GM23338 (cell line): ENCODE measurements at regions not wholly inside any gene's neighbourhood (a gene's known extent, or its start where the extent isn't known, plus 50 kb on each side); places are given as distances from the start of the nearest gene placed in this dataset.

ENCODE experiments used
- ATAC-seq: fragments of 200-7000 bp; cut with Tn5 transposase; 3 replicates; pipeline ENCODE4 v1.9.1; 2020
- DNase-seq: peaks from one replicate; pipeline ENCODE4 v3.0.0-alpha.2; 2015; ENCODE audit warnings: low spot score
- H2AFZ ChIP-seq: fragments of 200-600 bp; sonication (generic); 2 replicates; pipeline ENCODE4 v1.8.0; 2016; ENCODE audit warnings: antibody characterized with exemption, mild to moderate bottlenecking, moderate library complexity
- H3F3A ChIP-seq: fragments of 200-600 bp; sonication (generic); replicated peaks from 2 replicates; pipeline ENCODE4 v1.8.0; 2017; ENCODE audit warnings: antibody characterized with exemption, mixed run types, low read depth
- H3K27ac ChIP-seq: fragments of 200-600 bp; sonication (generic); 2 replicates; pipeline ENCODE4 v1.6.1; 2016; ENCODE audit warnings: low read depth
- H3K27me3 ChIP-seq: fragments of 200-600 bp; sonication (generic); 2 replicates; pipeline ENCODE4 v1.8.0; 2016; ENCODE audit warnings: mild to moderate bottlenecking, mixed run types, moderate library complexity; ENCODE audit not compliant: insufficient read depth
- H3K36me3 ChIP-seq: fragments of 200-600 bp; sonication (generic); 2 replicates; pipeline ENCODE4 v1.8.0; 2016; ENCODE audit warnings: mild to moderate bottlenecking; ENCODE audit not compliant: insufficient read depth
- H3K4me1 ChIP-seq: fragments of 200-600 bp; sonication (generic); 2 replicates; pipeline ENCODE4 v1.8.0; 2016; ENCODE audit warnings: mild to moderate bottlenecking, moderate library complexity; ENCODE audit not compliant: insufficient read depth
- H3K4me2 ChIP-seq: fragments of 200-600 bp; sonication (generic); 2 replicates; pipeline ENCODE4 v1.7.1; 2017; ENCODE audit warnings: mixed run types
- H3K4me3 ChIP-seq: fragments of 200-600 bp; sonication (generic); 2 replicates; pipeline ENCODE4 v1.6.1; 2016; ENCODE audit warnings: mixed run types
- H3K79me2 ChIP-seq: fragments of 200-600 bp; sonication (generic); replicated peaks from 2 replicates; pipeline ENCODE4 v1.8.0; 2017; ENCODE audit warnings: mild to moderate bottlenecking; ENCODE audit not compliant: insufficient read depth
- H3K9me2 ChIP-seq: fragments of 200-600 bp; sonication (generic); 2 replicates; pipeline ENCODE4 v1.8.0; 2017; ENCODE audit not compliant: insufficient read depth
- H4K20me1 ChIP-seq: fragments of 200-600 bp; sonication (generic); replicated peaks from 2 replicates; pipeline ENCODE4 v1.8.0; 2017; ENCODE audit warnings: mild to moderate bottlenecking; ENCODE audit not compliant: insufficient read depth
- H3K27ac Mint-ChIP-seq: 2 replicates; pipeline ENCODE4 v1.8.0; 2020; ENCODE audit warnings: inconsistent platforms, mild to moderate bottlenecking, moderate library complexity, mixed read lengths
- H3K27me3 Mint-ChIP-seq: 3 replicates; pipeline ENCODE4 v1.8.0; 2022; ENCODE audit warnings: low read depth, mild to moderate bottlenecking, moderate library complexity, mixed read lengths, inconsistent platforms; ENCODE audit not compliant: insufficient read depth, poor library complexity
- H3K36me3 Mint-ChIP-seq: 3 replicates; pipeline ENCODE4 v1.8.0; 2021; ENCODE audit warnings: low read depth, mild to moderate bottlenecking, inconsistent platforms, moderate library complexity, mixed read lengths
- H3K4me1 Mint-ChIP-seq: 3 replicates; pipeline ENCODE4 v1.8.0; 2020; ENCODE audit warnings: mild to moderate bottlenecking, inconsistent platforms, mixed read lengths
- H3K4me3 Mint-ChIP-seq: 3 replicates; pipeline ENCODE4 v1.8.0; 2021; ENCODE audit warnings: moderate library complexity, mild to moderate bottlenecking, inconsistent platforms, mixed read lengths
- H3K9me3 Mint-ChIP-seq: 3 replicates; pipeline ENCODE4 v1.8.0; 2020; ENCODE audit warnings: moderate library complexity, mild to moderate bottlenecking, inconsistent platforms, mixed read lengths
- EZH2 ChIP-seq: fragments of 200-600 bp; sonication (generic); IDR thresholded peaks from one replicate; pipeline ENCODE4 v1.8.0; 2017; ENCODE audit warnings: antibody characterized with exemption, mild to moderate bottlenecking, low read depth; ENCODE audit not compliant: unreplicated experiment
- EZH2phosphoT487 ChIP-seq: fragments of 200-600 bp; sonication (generic); IDR thresholded peaks from one replicate; pipeline ENCODE4 v1.8.1; 2018; ENCODE audit warnings: antibody characterized with exemption; ENCODE audit not compliant: unreplicated experiment
- NANOG ChIP-seq: IDR thresholded peaks from 2 replicates; pipeline ENCODE4 v1.6.1; 2016; ENCODE audit warnings: antibody characterized with exemption, borderline replicate concordance
- POLR2AphosphoS5 ChIP-seq: IDR thresholded peaks from 2 replicates; pipeline ENCODE4 v1.6.1; 2016; ENCODE audit warnings: antibody characterized with exemption, low read depth
- ZNF114 ChIP-seq: fragments of 250-450 bp; sonication (Bioruptor Pico); IDR thresholded peaks from 2 replicates; pipeline ENCODE4 v1.5.0; 2020; ENCODE audit warnings: mild to moderate bottlenecking, moderate library complexity
- ZNF331 ChIP-seq: fragments of 250-450 bp; sonication (Bioruptor Pico); IDR thresholded peaks from 2 replicates; pipeline ENCODE4 v1.5.0; 2020; ENCODE audit warnings: low read depth, mild to moderate bottlenecking, moderate library complexity
- TF ChIP-seq, protein P1 (sequence below): IDR thresholded peaks from one replicate; pipeline ENCODE4 v1.6.1; 2018; ENCODE audit warnings: antibody characterized with exemption; ENCODE audit not compliant: unreplicated experiment
- TF ChIP-seq, protein P2 (sequence below): IDR thresholded peaks from 2 replicates; pipeline ENCODE4 v1.6.1; 2016; ENCODE audit warnings: antibody characterized with exemption
- TF ChIP-seq, protein P3 (sequence below), 2 experiments: fragments of 200-600 bp in 1 of 2; sonication (generic) in 1 of 2; conservative IDR thresholded peaks; 2 replicates each; pipeline versions ENCODE4 v1.5.1 to v1.6.1; 2016 to 2017; ENCODE audit warnings: antibody characterized with exemption in 2 of 2, low read depth in 2 of 2, mild to moderate bottlenecking in 2 of 2, moderate library complexity in 1 of 2
- TF ChIP-seq, protein P4 (sequence below): fragments of 250-450 bp; sonication (Bioruptor Pico); IDR thresholded peaks from 2 replicates; pipeline ENCODE4 v1.5.0; 2020; ENCODE audit warnings: mild to moderate bottlenecking, moderate library complexity

DNA sequence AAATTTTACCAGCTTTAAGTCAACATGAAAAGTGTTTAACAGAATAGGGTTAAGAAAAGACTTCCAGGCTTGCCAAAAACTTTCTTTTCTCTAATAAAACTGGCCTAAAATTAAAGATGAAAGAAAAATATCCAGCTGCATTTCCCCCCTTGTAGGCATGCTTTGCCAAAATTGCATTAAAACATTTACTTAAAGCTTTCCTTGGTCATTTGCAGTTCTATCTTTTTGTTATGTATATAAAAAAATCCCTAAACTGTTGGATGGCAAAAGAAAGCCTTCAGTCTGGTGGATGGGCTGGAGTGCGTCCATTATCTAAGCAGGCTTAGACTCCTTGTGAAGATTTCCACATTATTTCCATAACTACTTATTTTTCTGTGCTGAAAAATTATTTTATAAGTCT, 105.4 kb upstream of the DSEL start (continued):
- TF ChIP-seq, protein P1, sequence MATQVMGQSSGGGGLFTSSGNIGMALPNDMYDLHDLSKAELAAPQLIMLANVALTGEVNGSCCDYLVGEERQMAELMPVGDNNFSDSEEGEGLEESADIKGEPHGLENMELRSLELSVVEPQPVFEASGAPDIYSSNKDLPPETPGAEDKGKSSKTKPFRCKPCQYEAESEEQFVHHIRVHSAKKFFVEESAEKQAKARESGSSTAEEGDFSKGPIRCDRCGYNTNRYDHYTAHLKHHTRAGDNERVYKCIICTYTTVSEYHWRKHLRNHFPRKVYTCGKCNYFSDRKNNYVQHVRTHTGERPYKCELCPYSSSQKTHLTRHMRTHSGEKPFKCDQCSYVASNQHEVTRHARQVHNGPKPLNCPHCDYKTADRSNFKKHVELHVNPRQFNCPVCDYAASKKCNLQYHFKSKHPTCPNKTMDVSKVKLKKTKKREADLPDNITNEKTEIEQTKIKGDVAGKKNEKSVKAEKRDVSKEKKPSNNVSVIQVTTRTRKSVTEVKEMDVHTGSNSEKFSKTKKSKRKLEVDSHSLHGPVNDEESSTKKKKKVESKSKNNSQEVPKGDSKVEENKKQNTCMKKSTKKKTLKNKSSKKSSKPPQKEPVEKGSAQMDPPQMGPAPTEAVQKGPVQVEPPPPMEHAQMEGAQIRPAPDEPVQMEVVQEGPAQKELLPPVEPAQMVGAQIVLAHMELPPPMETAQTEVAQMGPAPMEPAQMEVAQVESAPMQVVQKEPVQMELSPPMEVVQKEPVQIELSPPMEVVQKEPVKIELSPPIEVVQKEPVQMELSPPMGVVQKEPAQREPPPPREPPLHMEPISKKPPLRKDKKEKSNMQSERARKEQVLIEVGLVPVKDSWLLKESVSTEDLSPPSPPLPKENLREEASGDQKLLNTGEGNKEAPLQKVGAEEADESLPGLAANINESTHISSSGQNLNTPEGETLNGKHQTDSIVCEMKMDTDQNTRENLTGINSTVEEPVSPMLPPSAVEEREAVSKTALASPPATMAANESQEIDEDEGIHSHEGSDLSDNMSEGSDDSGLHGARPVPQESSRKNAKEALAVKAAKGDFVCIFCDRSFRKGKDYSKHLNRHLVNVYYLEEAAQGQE, result no peak
- no peak for TF ChIP-seq ZNF331
- TF ChIP-seq ZNF114, result no peak
- no peak for TF ChIP-seq EZH2
- TF ChIP-seq, protein P2, sequence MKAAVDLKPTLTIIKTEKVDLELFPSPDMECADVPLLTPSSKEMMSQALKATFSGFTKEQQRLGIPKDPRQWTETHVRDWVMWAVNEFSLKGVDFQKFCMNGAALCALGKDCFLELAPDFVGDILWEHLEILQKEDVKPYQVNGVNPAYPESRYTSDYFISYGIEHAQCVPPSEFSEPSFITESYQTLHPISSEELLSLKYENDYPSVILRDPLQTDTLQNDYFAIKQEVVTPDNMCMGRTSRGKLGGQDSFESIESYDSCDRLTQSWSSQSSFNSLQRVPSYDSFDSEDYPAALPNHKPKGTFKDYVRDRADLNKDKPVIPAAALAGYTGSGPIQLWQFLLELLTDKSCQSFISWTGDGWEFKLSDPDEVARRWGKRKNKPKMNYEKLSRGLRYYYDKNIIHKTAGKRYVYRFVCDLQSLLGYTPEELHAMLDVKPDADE, result no peak
- TF ChIP-seq, protein P3, sequence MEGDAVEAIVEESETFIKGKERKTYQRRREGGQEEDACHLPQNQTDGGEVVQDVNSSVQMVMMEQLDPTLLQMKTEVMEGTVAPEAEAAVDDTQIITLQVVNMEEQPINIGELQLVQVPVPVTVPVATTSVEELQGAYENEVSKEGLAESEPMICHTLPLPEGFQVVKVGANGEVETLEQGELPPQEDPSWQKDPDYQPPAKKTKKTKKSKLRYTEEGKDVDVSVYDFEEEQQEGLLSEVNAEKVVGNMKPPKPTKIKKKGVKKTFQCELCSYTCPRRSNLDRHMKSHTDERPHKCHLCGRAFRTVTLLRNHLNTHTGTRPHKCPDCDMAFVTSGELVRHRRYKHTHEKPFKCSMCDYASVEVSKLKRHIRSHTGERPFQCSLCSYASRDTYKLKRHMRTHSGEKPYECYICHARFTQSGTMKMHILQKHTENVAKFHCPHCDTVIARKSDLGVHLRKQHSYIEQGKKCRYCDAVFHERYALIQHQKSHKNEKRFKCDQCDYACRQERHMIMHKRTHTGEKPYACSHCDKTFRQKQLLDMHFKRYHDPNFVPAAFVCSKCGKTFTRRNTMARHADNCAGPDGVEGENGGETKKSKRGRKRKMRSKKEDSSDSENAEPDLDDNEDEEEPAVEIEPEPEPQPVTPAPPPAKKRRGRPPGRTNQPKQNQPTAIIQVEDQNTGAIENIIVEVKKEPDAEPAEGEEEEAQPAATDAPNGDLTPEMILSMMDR (conservative IDR thresholded peaks at IDR 0.05; ENCODE audit: low read depth in 2 of 2), result no peak
- no peak for TF ChIP-seq EZH2phosphoT487

DNA sequence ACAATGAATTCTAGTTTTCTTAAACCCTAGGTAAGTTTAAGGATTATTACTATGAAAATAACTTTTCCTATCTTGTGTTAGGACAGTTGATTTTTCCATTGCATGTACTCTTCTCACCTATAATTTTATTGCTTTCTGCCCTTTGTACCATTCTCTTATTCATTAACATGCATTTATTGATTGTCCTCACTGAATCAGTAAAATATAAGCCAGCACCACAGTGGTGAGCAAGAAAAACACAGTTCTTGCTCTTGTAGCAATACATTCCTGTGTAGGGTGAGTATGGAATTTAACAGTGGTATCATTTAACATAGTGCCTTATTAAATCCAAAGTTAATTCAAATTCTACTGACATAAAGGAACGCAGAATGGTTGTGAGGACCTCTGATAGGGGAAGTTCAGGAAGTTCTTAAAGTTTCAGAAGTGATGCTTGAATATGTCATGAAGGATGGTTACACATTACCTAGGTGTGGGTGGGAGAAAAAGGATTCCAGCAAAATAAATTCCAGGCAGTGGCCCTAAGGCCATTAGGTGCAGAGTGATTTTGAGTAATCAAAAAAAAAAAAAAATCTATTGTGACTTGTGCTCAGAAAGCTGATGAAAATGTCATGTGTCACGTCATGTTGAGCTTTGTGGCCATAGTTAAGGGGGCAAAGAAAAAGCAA, 104.7 kb upstream of the DSEL start:
- Histone ChIP-seq H3K27me3 (no peaks in the 10 kb centered on the region), H3K4me2 (no peak overlapping the region), H4K20me1 (no peaks in the 10 kb centered on the region), H3K4me1 (peaks cover 13% of the 10 kb centered on the region), H3K79me2 (no peaks in the 10 kb centered on the region), H2AFZ (peak overlapping the region; percentile 19; the same call in 1 of the 2 replicates), H3F3A (no peaks in the 10 kb centered on the region), H3K4me3 (no peak overlapping the region), H3K36me3 (no peaks in the 10 kb centered on the region), H3K9me2 (no peaks in the 10 kb centered on the region), H3K27ac (no peak overlapping the region)
- Mint-ChIP-seq H3K27me3 (no peaks in the 10 kb centered on the region), H3K27ac (no peak overlapping the region; the same call in 1 of the 2 replicates), H3K36me3 (no peaks in the 10 kb centered on the region), H3K9me3 (no peaks in the 10 kb centered on the region), H3K4me1 (peaks cover 14% of the 10 kb centered on the region), H3K4me3 (no peak overlapping the region)
- ATAC-seq (no peak), DNase-seq (no peak)
- TF ChIP-seq, protein P4, sequence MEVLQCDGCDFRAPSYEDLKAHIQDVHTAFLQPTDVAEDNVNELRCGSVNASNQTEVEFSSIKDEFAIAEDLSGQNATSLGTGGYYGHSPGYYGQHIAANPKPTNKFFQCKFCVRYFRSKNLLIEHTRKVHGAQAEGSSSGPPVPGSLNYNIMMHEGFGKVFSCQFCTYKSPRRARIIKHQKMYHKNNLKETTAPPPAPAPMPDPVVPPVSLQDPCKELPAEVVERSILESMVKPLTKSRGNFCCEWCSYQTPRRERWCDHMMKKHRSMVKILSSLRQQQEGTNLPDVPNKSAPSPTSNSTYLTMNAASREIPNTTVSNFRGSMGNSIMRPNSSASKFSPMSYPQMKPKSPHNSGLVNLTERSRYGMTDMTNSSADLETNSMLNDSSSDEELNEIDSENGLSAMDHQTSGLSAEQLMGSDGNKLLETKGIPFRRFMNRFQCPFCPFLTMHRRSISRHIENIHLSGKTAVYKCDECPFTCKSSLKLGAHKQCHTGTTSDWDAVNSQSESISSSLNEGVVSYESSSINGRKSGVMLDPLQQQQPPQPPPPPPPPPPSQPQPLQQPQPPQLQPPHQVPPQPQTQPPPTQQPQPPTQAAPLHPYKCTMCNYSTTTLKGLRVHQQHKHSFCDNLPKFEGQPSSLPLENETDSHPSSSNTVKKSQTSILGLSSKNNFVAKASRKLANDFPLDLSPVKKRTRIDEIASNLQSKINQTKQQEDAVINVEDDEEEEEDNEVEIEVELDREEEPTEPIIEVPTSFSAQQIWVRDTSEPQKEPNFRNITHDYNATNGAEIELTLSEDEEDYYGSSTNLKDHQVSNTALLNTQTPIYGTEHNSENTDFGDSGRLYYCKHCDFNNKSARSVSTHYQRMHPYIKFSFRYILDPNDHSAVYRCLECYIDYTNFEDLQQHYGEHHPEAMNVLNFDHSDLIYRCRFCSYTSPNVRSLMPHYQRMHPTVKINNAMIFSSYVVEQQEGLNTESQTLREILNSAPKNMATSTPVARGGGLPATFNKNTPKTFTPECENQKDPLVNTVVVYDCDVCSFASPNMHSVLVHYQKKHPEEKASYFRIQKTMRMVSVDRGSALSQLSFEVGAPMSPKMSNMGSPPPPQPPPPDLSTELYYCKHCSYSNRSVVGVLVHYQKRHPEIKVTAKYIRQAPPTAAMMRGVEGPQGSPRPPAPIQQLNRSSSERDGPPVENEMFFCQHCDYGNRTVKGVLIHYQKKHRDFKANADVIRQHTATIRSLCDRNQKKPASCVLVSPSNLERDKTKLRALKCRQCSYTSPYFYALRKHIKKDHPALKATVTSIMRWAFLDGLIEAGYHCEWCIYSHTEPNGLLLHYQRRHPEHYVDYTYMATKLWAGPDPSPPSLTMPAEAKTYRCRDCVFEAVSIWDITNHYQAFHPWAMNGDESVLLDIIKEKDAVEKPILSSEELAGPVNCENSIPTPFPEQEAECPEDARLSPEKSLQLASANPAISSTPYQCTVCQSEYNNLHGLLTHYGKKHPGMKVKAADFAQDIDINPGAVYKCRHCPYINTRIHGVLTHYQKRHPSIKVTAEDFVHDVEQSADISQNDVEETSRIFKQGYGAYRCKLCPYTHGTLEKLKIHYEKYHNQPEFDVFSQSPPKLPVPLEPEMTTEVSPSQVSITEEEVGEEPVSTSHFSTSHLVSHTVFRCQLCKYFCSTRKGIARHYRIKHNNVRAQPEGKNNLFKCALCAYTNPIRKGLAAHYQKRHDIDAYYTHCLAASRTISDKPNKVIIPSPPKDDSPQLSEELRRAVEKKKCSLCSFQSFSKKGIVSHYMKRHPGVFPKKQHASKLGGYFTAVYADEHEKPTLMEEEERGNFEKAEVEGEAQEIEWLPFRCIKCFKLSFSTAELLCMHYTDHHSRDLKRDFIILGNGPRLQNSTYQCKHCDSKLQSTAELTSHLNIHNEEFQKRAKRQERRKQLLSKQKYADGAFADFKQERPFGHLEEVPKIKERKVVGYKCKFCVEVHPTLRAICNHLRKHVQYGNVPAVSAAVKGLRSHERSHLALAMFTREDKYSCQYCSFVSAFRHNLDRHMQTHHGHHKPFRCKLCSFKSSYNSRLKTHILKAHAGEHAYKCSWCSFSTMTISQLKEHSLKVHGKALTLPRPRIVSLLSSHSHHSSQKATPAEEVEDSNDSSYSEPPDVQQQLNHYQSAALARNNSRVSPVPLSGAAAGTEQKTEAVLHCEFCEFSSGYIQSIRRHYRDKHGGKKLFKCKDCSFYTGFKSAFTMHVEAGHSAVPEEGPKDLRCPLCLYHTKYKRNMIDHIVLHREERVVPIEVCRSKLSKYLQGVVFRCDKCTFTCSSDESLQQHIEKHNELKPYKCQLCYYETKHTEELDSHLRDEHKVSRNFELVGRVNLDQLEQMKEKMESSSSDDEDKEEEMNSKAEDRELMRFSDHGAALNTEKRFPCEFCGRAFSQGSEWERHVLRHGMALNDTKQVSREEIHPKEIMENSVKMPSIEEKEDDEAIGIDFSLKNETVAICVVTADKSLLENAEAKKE, result no peak
- TF ChIP-seq ZNF331 (no peak), NANOG (no peak), POLR2AphosphoS5 (no peak)
- TF ChIP-seq, protein P2, result no peak
